HEK293 (cell line): ENCODE measurements at regions not wholly inside any gene's neighbourhood (a gene's known extent, or its start where the extent isn't known, plus 50 kb on each side); places are given as distances from the start of the nearest gene placed in this dataset.

ENCODE experiments used
- CTCF ChIA-PET: fragments of 350-600 bp; formaldehyde crosslinking; extraction: SDS; loops from one replicate; lab custom pipeline; 2021; ENCODE audit warnings: antibody characterized with exemption; lab: Yijun Ruan, JAX
- POLR2A ChIA-PET: fragments of 300-600 bp; formaldehyde crosslinking; extraction: SDS; loops from one replicate; lab custom pipeline; 2020; ENCODE audit warnings: antibody characterized with exemption, inconsistent platforms; lab: Yijun Ruan, JAX
- H3K27ac ChIP-seq: fragments of 200-500 bp; sonication (Bioruptor generic); 2 replicates; pipeline ENCODE4 v1.5.1; 2014; ENCODE audit warnings: low read depth, low read length, control low read depth, inconsistent platforms; ENCODE audit errors: extremely low read depth
- H3K36me3 ChIP-seq, 2 experiments: fragments of 200-500 bp in 1 of 2; sonication (Bioruptor generic) in 1 of 2; 1 replicate in 1 of 2; 2 replicates in 1 of 2; pipeline ENCODE4 v1.5.1; 2014 to 2017; ENCODE audit warnings: inconsistent platforms in 2 of 2, low read length in 2 of 2; ENCODE audit not compliant: control insufficient read depth in 2 of 2, insufficient read depth in 1 of 2
- H3K4me1 ChIP-seq: fragments of 200-500 bp; sonication (Bioruptor generic); 2 replicates; pipeline ENCODE4 v1.5.1; 2014; ENCODE audit warnings: mild to moderate bottlenecking, low read length, inconsistent platforms; ENCODE audit not compliant: control insufficient read depth, insufficient read depth
- H3K4me3 ChIP-seq: 2 replicates; pipeline ENCODE4 v1.5.1; 2011; ENCODE audit warnings: low read depth, mild to moderate bottlenecking, control low read depth, low read length, moderate library complexity
- H3K9me3 ChIP-seq: fragments of 200-500 bp; sonication (Bioruptor generic); 2 replicates; pipeline ENCODE4 v1.5.1; 2014; ENCODE audit warnings: low read depth, low read length, inconsistent platforms; ENCODE audit not compliant: control insufficient read depth, insufficient read depth
- EGR2 ChIP-seq: fragments of 450-650 bp; formaldehyde crosslinking; IDR thresholded peaks from 2 replicates; pipeline ENCODE4 v1.5.1; 2016; ENCODE audit warnings: low read depth, missing biosample characterization, missing genetic modification characterization
- GLIS1 ChIP-seq: fragments of 450-650 bp; formaldehyde crosslinking; IDR thresholded peaks from 2 replicates; pipeline ENCODE4 v1.5.1; 2016; ENCODE audit warnings: missing biosample characterization, missing genetic modification characterization
- TSHZ1 ChIP-seq: fragments of 450-650 bp; formaldehyde crosslinking; IDR thresholded peaks from 2 replicates; pipeline ENCODE4 v1.5.1; 2016; ENCODE audit warnings: missing biosample characterization, missing genetic modification characterization, borderline replicate concordance
- ZBTB48 ChIP-seq: fragments of 450-650 bp; formaldehyde crosslinking; IDR thresholded peaks from 2 replicates; pipeline ENCODE4 v1.5.1; 2016; ENCODE audit warnings: missing biosample characterization, missing genetic modification characterization
- ZBTB49 ChIP-seq: fragments of 450-650 bp; formaldehyde crosslinking; IDR thresholded peaks from 2 replicates; pipeline ENCODE4 v1.5.1; 2016; ENCODE audit warnings: missing biosample characterization, missing genetic modification characterization, low read depth
- ZFHX2 ChIP-seq: fragments of 450-650 bp; formaldehyde crosslinking; conservative IDR thresholded peaks from 2 replicates; pipeline ENCODE4 v1.5.1; 2016; ENCODE audit warnings: missing biosample characterization, missing genetic modification characterization
- ZNF133 ChIP-seq: fragments of 450-650 bp; formaldehyde crosslinking; IDR thresholded peaks from 2 replicates; pipeline ENCODE4 v1.5.1; 2016; ENCODE audit warnings: missing biosample characterization, missing genetic modification characterization
- ZNF138 ChIP-seq: fragments of 450-650 bp; formaldehyde crosslinking; IDR thresholded peaks from 2 replicates; pipeline ENCODE4 v1.5.1; 2016; ENCODE audit warnings: missing biosample characterization, missing genetic modification characterization, borderline replicate concordance
- ZNF18 ChIP-seq: fragments of 450-650 bp; formaldehyde crosslinking; IDR thresholded peaks from 2 replicates; pipeline ENCODE4 v1.5.1; 2016; ENCODE audit warnings: missing biosample characterization, missing genetic modification characterization
- ZNF184 ChIP-seq: fragments of 450-650 bp; IDR thresholded peaks from 2 replicates; pipeline ENCODE4 v1.5.1; 2018; ENCODE audit warnings: missing biosample characterization, mild to moderate bottlenecking, missing genetic modification characterization
- ZNF223 ChIP-seq: fragments of 450-650 bp; formaldehyde crosslinking; IDR thresholded peaks from 2 replicates; pipeline ENCODE4 v1.5.1; 2016; ENCODE audit warnings: missing biosample characterization, missing genetic modification characterization
- ZNF341 ChIP-seq: fragments of 450-650 bp; formaldehyde crosslinking; IDR thresholded peaks from 2 replicates; pipeline ENCODE4; 2016; ENCODE audit warnings: low read depth, missing biosample characterization, missing genetic modification characterization
- ZNF555 ChIP-seq: fragments of 450-650 bp; formaldehyde crosslinking; conservative IDR thresholded peaks from 2 replicates; pipeline ENCODE4 v1.5.1; 2017; ENCODE audit warnings: missing biosample characterization, mild to moderate bottlenecking, missing genetic modification characterization, inconsistent platforms
- ZNF704 ChIP-seq: fragments of 450-650 bp; formaldehyde crosslinking; IDR thresholded peaks from 2 replicates; pipeline ENCODE4 v1.5.1; 2016; ENCODE audit warnings: missing biosample characterization, missing genetic modification characterization
- TF ChIP-seq, protein P1 (sequence below): fragments of 450-650 bp; formaldehyde crosslinking; optimal IDR thresholded peaks from 2 replicates; pipeline ENCODE3; 2016; ENCODE audit warnings: missing biosample characterization, mild to moderate bottlenecking, missing genetic modification characterization
- TF ChIP-seq, protein P2 (sequence below): fragments of 450-650 bp; formaldehyde crosslinking; IDR thresholded peaks from 2 replicates; pipeline ENCODE4 v1.5.1; 2016; ENCODE audit warnings: missing biosample characterization, missing genetic modification characterization
- TF ChIP-seq, protein P3 (sequence below): fragments of 450-650 bp; formaldehyde crosslinking; IDR thresholded peaks from 2 replicates; pipeline ENCODE4 v1.5.1; 2017; ENCODE audit warnings: missing biosample characterization, mild to moderate bottlenecking, missing genetic modification characterization, moderate library complexity

DNA sequence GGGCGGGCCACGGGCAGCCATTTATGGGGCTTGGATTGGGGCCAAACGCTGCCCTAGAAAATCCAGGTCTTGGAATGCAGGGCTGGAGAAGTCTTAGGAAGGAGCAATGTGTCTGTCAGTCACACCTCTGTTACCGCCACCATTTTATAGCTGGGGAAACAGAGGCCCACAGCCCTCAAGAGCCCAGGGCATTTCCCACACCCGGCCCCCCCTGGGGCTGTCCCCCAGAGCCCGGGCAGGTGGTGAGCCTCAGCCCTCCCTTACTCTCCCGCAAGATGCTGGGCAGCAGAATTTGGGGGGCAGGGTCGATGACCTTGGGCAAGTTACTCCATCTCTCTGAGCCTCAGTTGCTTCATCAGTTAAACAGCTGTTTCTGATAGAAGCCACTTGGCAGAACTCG is 508.2 kb downstream of the SHQ1 start (continued):
- TF ChIP-seq, protein P1, sequence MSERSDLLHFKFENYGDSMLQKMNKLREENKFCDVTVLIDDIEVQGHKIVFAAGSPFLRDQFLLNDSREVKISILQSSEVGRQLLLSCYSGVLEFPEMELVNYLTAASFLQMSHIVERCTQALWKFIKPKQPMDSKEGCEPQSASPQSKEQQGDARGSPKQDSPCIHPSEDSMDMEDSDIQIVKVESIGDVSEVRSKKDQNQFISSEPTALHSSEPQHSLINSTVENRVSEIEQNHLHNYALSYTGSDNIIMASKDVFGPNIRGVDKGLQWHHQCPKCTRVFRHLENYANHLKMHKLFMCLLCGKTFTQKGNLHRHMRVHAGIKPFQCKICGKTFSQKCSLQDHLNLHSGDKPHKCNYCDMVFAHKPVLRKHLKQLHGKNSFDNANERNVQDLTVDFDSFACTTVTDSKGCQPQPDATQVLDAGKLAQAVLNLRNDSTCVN (tag by site-specific recombination), result no peak

DNA sequence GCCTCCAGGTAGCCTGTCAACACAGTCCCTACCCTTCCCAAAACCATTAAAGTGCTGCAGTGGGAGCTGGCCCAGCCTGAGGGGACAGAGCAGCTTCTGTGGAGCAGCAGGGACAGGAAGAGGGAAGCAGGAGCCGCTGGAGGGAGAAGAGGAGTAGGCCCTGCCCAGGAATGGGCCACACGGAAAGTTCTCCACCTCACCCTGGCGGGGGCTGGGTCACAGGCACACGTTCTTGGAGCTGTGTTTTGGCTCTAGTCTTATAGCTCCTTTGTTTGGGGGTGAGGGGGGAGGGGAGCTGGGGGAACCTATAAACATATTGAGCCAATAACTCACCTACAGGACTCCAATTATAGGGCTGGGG is 508.6 kb downstream of the SHQ1 start:
- peak overlapping the region; percentile 37 for H3K27ac ChIP-seq
- TF ChIP-seq GLIS1 (tag by site-specific recombination) (no peak), ZNF223 (tag by site-specific recombination) (no peak), ZBTB48 (no peak), ZNF184 (tag by site-specific recombination) (no peak), ZNF18 (tag by site-specific recombination) (no peak), ZNF704 (no peak), ZNF133 (tag by site-specific recombination) (no peak), ZNF555 (tag by site-specific recombination) (no peak), ZNF341 (tag by site-specific recombination) (no peak)
- ChIA-PET POLR2A (interaction anchor here (0.6 kb wide), 1 partner anchor 22 kb away, joined by 3 read pairs; no protein-coding TSS in a partner anchor), CTCF (interaction anchor here (0.5 kb wide), 1 partner anchor 370 kb away, joined by 3 read pairs; no protein-coding TSS in a partner anchor)
- no peaks in the 10 kb centered on the region for H3K9me3 ChIP-seq
- no peak overlapping the region for H3K4me3 ChIP-seq
- no peaks in the 10 kb centered on the region for H3K36me3 ChIP-seq
- H3K4me1 ChIP-seq, result no peaks in the 10 kb centered on the region

DNA sequence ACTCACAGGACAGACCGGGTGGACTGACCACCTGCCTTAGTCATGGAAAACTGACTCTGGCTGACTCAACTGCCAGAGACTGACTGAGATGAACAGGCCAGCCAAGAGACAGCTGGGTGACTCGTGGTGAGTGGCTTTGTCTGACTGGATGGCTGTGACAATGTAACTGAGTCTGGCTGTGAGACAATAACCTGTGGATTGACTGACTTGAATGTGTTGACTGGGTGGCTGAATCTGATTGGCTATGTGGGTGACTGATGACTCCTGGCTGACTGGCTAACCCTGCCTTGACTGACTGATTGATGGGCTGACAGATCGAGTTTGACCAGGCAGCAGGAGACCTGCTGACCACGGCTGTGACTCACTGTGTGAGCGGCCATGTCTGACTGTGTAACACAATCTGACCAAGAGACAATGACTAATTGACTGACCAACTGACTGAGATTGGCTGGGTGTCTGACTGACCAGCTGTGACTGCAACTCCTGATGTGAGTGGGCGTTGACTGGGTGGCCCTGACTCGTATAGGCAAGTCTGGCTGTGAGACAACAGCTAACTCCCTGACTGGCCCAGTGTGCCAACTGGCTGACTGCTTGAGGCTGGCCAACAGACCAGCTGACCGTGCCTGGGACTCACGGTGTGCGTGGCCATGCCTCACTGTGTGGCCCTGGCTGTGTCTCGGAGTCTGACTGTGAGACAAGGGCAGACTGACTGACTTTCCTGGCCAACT is 509.1 kb downstream of the SHQ1 start:
- Histone ChIP-seq H3K9me3 (no peaks in the 10 kb centered on the region), H3K4me1 (no peaks in the 10 kb centered on the region), H3K36me3 (no peaks in the 10 kb centered on the region), H3K27ac (peak overlapping the region; percentile 37), H3K4me3 (no peak overlapping the region)
- ChIA-PET CTCF (interaction anchor here (0.5 to 0.6 kb wide), 2 partner anchors 252 to 369 kb away, joined by 3 read pairs; no protein-coding TSS in a partner anchor), POLR2A (interaction anchor here (0.6 kb wide), 2 partner anchors 21 to 77 kb away, joined by 3 to 4 read pairs; no protein-coding TSS in a partner anchor)
- peak; percentile 71; the same call in 1 of the 2 replicates for TF ChIP-seq TSHZ1 (tag by site-specific recombination)
- TF ChIP-seq ZNF138, result no peak
- no peak for TF ChIP-seq ZBTB49
- TF ChIP-seq, protein P2, sequence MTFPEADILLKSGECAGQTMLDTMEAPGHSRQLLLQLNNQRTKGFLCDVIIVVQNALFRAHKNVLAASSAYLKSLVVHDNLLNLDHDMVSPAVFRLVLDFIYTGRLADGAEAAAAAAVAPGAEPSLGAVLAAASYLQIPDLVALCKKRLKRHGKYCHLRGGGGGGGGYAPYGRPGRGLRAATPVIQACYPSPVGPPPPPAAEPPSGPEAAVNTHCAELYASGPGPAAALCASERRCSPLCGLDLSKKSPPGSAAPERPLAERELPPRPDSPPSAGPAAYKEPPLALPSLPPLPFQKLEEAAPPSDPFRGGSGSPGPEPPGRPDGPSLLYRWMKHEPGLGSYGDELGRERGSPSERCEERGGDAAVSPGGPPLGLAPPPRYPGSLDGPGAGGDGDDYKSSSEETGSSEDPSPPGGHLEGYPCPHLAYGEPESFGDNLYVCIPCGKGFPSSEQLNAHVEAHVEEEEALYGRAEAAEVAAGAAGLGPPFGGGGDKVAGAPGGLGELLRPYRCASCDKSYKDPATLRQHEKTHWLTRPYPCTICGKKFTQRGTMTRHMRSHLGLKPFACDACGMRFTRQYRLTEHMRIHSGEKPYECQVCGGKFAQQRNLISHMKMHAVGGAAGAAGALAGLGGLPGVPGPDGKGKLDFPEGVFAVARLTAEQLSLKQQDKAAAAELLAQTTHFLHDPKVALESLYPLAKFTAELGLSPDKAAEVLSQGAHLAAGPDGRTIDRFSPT (tag by site-specific recombination), result 0 out of 2 replicates have a peak, but pooled peaks have one; percentile 15
- TF ChIP-seq, protein P3, sequence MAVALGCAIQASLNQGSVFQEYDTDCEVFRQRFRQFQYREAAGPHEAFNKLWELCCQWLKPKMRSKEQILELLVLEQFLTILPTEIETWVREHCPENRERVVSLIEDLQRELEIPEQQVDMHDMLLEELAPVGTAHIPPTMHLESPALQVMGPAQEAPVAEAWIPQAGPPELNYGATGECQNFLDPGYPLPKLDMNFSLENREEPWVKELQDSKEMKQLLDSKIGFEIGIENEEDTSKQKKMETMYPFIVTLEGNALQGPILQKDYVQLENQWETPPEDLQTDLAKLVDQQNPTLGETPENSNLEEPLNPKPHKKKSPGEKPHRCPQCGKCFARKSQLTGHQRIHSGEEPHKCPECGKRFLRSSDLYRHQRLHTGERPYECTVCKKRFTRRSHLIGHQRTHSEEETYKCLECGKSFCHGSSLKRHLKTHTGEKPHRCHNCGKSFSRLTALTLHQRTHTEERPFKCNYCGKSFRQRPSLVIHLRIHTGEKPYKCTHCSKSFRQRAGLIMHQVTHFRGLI (tag by site-specific recombination), result no peak
- TF ChIP-seq ZFHX2 (tag by site-specific recombination), result peak; percentile 62
- peak; percentile 40; the same call in 1 of the 2 replicates for TF ChIP-seq EGR2 (tag by site-specific recombination)
